ENCODE measurements at regions not wholly inside any gene's neighbourhood (a gene's known extent, or its start where the extent isn't known, plus 50 kb on each side); places are given as distances from the start of the nearest gene placed in this dataset.

GRCh38 chr12:90020881-90021280 is 312.2 kb upstream of the ATP2B1 start:
- TF ChIP-seq POLR2AphosphoS5 (IDR thresholded peaks at IDR 0.05; ENCODE audit: low read depth, low read length) (no peak), TAF1 (IDR thresholded peaks at IDR 0.05; ENCODE audit: borderline replicate concordance, low read depth, low read length) (no peak)
